ENCODE measurements at regions not wholly inside any gene's neighbourhood (a gene's known extent, or its start where the extent isn't known, plus 50 kb on each side); places are given as distances from the start of the nearest gene placed in this dataset.
A peak's percentile ranks its signal among the peaks of the same experiment; 100 is the strongest.

DNA sequence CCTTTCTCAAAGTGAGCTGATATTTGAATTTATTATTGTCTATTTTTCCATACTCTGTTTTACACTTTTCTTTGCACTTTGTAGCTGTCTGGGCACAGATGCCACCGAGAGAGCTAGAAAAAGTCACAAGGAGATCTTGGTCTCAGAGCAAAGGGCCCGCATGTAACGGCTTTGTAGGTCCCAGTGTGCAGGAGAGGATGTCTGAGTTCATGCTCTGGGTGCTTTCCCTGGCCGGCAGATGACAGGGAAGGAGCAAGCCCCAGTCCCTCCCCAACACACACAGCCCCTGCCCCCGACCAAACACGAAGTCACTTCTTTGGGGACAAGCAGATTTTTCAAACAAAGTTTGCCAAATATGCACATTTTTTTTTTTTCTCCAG is 55.8 kb downstream of the SMIM38 start:
- WGBS, 3 donors, result 49 to 58% (median 50%) methylated on average over 6 of the region's 6 CpGs
- FAIRE-seq (no peak), DNase-seq (no peak)
- Histone ChIP-seq H3K27ac (ENCODE audit: low read depth in 1 of 3, low read length in 2 of 3) (no peak overlapping the region), H3K4me3 (ENCODE audit: low read depth in 1 of 3, low read length in 3 of 3) (no peak overlapping the region), H3K9me3 (ENCODE audit: control insufficient read depth in 2 of 2, insufficient read depth in 1 of 2, low read depth in 1 of 2, low read length in 1 of 2) (peaks cover 0 to 16% of the 10 kb centered on the region in 2 donors), H3K27me3 (ENCODE audit: control insufficient read depth in 3 of 3, insufficient read depth in 3 of 3, low read length in 3 of 3) (no peaks in the 10 kb centered on the region), H3K4me1 (ENCODE audit: control insufficient read depth in 3 of 3, insufficient read depth in 2 of 3, low read depth in 1 of 3, low read length in 2 of 3) (peaks cover 0 to 3% (median 0%) of the 10 kb centered on the region in 3 donors), H3K36me3 (ENCODE audit: control insufficient read depth in 3 of 3, insufficient read depth in 2 of 3, low read depth in 1 of 3, low read length in 3 of 3) (no peaks in the 10 kb centered on the region)

DNA sequence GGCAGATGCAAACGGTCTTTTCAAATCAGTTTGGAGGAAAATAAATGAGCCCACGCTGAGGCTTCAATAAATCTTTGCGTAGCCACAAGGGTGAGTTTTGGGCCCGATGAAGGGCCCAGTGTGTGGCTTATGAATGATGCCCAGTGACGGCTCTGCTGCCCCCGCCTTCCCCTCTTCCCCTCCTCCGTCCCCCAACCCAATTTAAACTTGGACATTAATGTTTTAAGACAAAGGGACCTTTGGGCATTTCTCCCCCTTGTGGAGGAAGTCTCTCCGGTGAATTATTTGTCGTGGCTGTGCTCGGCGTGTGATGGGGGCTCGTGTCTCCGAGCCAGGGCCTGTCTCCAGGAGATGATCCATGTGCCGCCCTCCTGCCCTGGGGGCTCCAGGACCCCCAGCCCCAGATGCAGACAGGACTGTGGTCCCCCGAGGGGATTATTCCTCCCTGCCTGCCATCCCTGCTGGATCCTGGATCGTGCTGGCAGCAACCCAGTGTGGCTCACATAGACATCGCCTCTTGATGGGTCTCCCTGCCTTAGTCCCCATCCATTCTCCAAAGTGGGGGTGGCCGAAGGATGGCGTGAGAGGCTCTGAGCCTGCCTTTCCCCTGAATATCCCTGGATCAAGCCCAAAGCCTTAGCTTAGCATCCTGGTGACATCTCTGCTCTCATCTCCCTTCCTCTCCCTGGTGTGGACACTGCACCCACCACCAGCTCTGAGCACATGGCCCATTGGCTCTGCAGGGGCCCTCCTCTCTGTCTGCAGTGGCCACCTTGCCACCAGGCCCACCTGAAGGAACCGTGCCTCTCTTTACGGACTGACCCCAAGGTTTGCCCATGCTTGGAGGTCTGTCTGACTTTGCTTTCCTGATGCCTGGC is 56.4 kb downstream of the SMIM38 start:
- no peak for FAIRE-seq
- H3K36me3 ChIP-seq (ENCODE audit: control insufficient read depth in 3 of 3, insufficient read depth in 2 of 3, low read depth in 1 of 3, low read length in 3 of 3), result no peaks in the 10 kb centered on the region

GRCh38 chr11:69212798-69213110 is 57.0 kb downstream of the SMIM38 start:
- Histone ChIP-seq H3K27ac (ENCODE audit: low read depth in 1 of 3, low read length in 2 of 3) (no peak overlapping the region), H3K4me3 (ENCODE audit: low read depth in 1 of 3, low read length in 3 of 3) (no peak overlapping the region), H3K4me1 (ENCODE audit: control insufficient read depth in 3 of 3, insufficient read depth in 2 of 3, low read depth in 1 of 3, low read length in 2 of 3) (peaks cover 0 to 3% (median 0%) of the 10 kb centered on the region in 3 donors), H3K27me3 (ENCODE audit: control insufficient read depth in 3 of 3, insufficient read depth in 3 of 3, low read length in 3 of 3) (no peaks in the 10 kb centered on the region), H3K9me3 (ENCODE audit: control insufficient read depth in 2 of 2, insufficient read depth in 1 of 2, low read depth in 1 of 2, low read length in 1 of 2) (peaks cover 0 to 12% of the 10 kb centered on the region in 2 donors), H3K36me3 (ENCODE audit: control insufficient read depth in 3 of 3, insufficient read depth in 2 of 3, low read depth in 1 of 3, low read length in 3 of 3) (no peaks in the 10 kb centered on the region)
- FAIRE-seq, result no peak
- no peak for DNase-seq
- 74 to 93% (median 77%) methylated on average over 5 of the region's 5 CpGs for WGBS, 3 donors

More for the DNA sequence above, 56.4 kb downstream of the SMIM38 start:
- no peaks in the 10 kb centered on the region for H3K27me3 ChIP-seq (ENCODE audit: control insufficient read depth in 3 of 3, insufficient read depth in 3 of 3, low read length in 3 of 3)
- peaks cover 0 to 3% (median 0%) of the 10 kb centered on the region in 3 donors for H3K4me1 ChIP-seq (ENCODE audit: control insufficient read depth in 3 of 3, insufficient read depth in 2 of 3, low read depth in 1 of 3, low read length in 2 of 3)
- H3K4me3 ChIP-seq (ENCODE audit: low read depth in 1 of 3, low read length in 3 of 3), result no peak overlapping the region
- 45 to 46% (median 46%) methylated on average over 21 of the region's 21 CpGs for WGBS, 3 donors
- peaks cover 0 to 16% of the 10 kb centered on the region in 2 donors for H3K9me3 ChIP-seq (ENCODE audit: control insufficient read depth in 2 of 2, insufficient read depth in 1 of 2, low read depth in 1 of 2, low read length in 1 of 2)
- H3K27ac ChIP-seq (ENCODE audit: low read depth in 1 of 3, low read length in 2 of 3), result no peak overlapping the region
- DNase-seq, result no peak

- 71 to 79% (median 74%) methylated on average over 9 of the region's 9 CpGs for WGBS, 3 donors
- H3K4me3 ChIP-seq (ENCODE audit: low read depth in 1 of 3, low read length in 3 of 3), result no peak overlapping the region
- H3K4me1 ChIP-seq (ENCODE audit: control insufficient read depth in 3 of 3, insufficient read depth in 2 of 3, low read depth in 1 of 3, low read length in 2 of 3), result peaks cover 0 to 3% (median 0%) of the 10 kb centered on the region in 3 donors
- H3K36me3 ChIP-seq (ENCODE audit: control insufficient read depth in 3 of 3, insufficient read depth in 2 of 3, low read depth in 1 of 3, low read length in 3 of 3), result no peaks in the 10 kb centered on the region
- no peaks in the 10 kb centered on the region for H3K27me3 ChIP-seq (ENCODE audit: control insufficient read depth in 3 of 3, insufficient read depth in 3 of 3, low read length in 3 of 3)
- H3K27ac ChIP-seq (ENCODE audit: low read depth in 1 of 3, low read length in 2 of 3), result no peak overlapping the region
- H3K9me3 ChIP-seq (ENCODE audit: control insufficient read depth in 2 of 2, insufficient read depth in 1 of 2, low read depth in 1 of 2, low read length in 1 of 2), result peaks cover 0 to 6% of the 10 kb centered on the region in 2 donors
- FAIRE-seq (no peak), DNase-seq (no peak)
Observed at GRCh38 chr11:69213316-69213715, 57.6 kb downstream of the SMIM38 start.

- Histone ChIP-seq H3K4me1 (ENCODE audit: control insufficient read depth in 3 of 3, insufficient read depth in 2 of 3, low read depth in 1 of 3, low read length in 2 of 3) (peaks cover 0 to 3% (median 0%) of the 10 kb centered on the region in 3 donors), H3K27me3 (ENCODE audit: control insufficient read depth in 3 of 3, insufficient read depth in 3 of 3, low read length in 3 of 3) (no peaks in the 10 kb centered on the region), H3K27ac (ENCODE audit: low read depth in 1 of 3, low read length in 2 of 3) (no peak overlapping the region), H3K36me3 (ENCODE audit: control insufficient read depth in 3 of 3, insufficient read depth in 2 of 3, low read depth in 1 of 3, low read length in 3 of 3) (no peaks in the 10 kb centered on the region), H3K9me3 (ENCODE audit: control insufficient read depth in 2 of 2, insufficient read depth in 1 of 2, low read depth in 1 of 2, low read length in 1 of 2) (no peaks in the 10 kb centered on the region), H3K4me3 (ENCODE audit: low read depth in 1 of 3, low read length in 3 of 3) (no peak overlapping the region)
- FAIRE-seq (no peak), DNase-seq (no peak)
- 72 to 81% (median 80%) methylated on average over 1 of the region's 1 CpG for WGBS, 3 donors
Observed at GRCh38 chr11:69213964-69214363, 58.2 kb downstream of the SMIM38 start.

- Histone ChIP-seq H3K4me1 (ENCODE audit: control insufficient read depth in 3 of 3, insufficient read depth in 2 of 3, low read depth in 1 of 3, low read length in 2 of 3) (peaks cover 0 to under 1% (median 0%) of the 10 kb centered on the region in 3 donors), H3K27me3 (ENCODE audit: control insufficient read depth in 3 of 3, insufficient read depth in 3 of 3, low read length in 3 of 3) (peaks cover 0 to 2% (median 0%) of the 10 kb centered on the region in 3 donors), H3K9me3 (ENCODE audit: control insufficient read depth in 2 of 2, insufficient read depth in 1 of 2, low read depth in 1 of 2, low read length in 1 of 2) (no peaks in the 10 kb centered on the region), H3K36me3 (ENCODE audit: control insufficient read depth in 3 of 3, insufficient read depth in 2 of 3, low read depth in 1 of 3, low read length in 3 of 3) (no peaks in the 10 kb centered on the region), H3K27ac (ENCODE audit: low read depth in 1 of 3, low read length in 2 of 3) (no peak overlapping the region), H3K4me3 (ENCODE audit: low read depth in 1 of 3, low read length in 3 of 3) (no peak overlapping the region)
- WGBS, 3 donors, result 79 to 83% (median 79%) methylated on average over 1 of the region's 1 CpG
- FAIRE-seq, result no peak
- no peak for DNase-seq
Observed at GRCh38 chr11:69215216-69215615, 59.5 kb downstream of the SMIM38 start.

GRCh38 chr11:69215784-69216415 is 60.2 kb downstream of the SMIM38 start:
- Histone ChIP-seq H3K9me3 (ENCODE audit: control insufficient read depth in 2 of 2, insufficient read depth in 1 of 2, low read depth in 1 of 2, low read length in 1 of 2) (no peaks in the 10 kb centered on the region), H3K36me3 (ENCODE audit: control insufficient read depth in 3 of 3, insufficient read depth in 2 of 3, low read depth in 1 of 3, low read length in 3 of 3) (no peaks in the 10 kb centered on the region), H3K4me3 (ENCODE audit: low read depth in 1 of 3, low read length in 3 of 3) (no peak overlapping the region), H3K27me3 (ENCODE audit: control insufficient read depth in 3 of 3, insufficient read depth in 3 of 3, low read length in 3 of 3) (peaks cover 0 to 3% (median 0%) of the 10 kb centered on the region in 3 donors), H3K4me1 (ENCODE audit: control insufficient read depth in 3 of 3, insufficient read depth in 2 of 3, low read depth in 1 of 3, low read length in 2 of 3) (no peaks in the 10 kb centered on the region), H3K27ac (ENCODE audit: low read depth in 1 of 3, low read length in 2 of 3) (no peak overlapping the region)
- FAIRE-seq, result no peak
- peak; percentile 17 to 32 for DNase-seq
- 36 to 55% (median 53%) methylated on average over 6 of the region's 6 CpGs for WGBS, 3 donors

DNA sequence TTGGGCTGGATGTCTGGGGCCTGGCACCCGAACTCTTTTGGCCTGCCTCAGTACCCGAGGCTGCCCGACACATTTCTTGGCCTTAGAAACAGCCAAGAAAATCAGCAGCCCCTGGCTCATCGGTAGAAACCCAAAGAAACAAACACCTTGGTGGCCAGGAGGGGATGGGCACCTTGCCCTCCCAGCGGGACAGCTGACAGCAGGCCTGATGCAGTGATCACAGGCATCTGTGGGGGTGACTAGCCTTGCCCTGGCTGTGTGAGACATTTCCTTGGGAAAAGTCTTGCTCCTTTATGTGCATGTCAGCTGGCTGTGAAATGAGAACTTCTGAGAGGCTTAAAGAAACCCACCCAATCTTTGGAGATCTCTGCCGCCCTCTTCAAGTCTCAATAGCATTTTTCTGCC is 60.9 kb downstream of the SMIM38 start:
- H3K36me3 ChIP-seq (ENCODE audit: control insufficient read depth in 3 of 3, insufficient read depth in 2 of 3, low read depth in 1 of 3, low read length in 3 of 3), result no peaks in the 10 kb centered on the region
- no peaks in the 10 kb centered on the region for H3K4me1 ChIP-seq (ENCODE audit: control insufficient read depth in 3 of 3, insufficient read depth in 2 of 3, low read depth in 1 of 3, low read length in 2 of 3)
- H3K9me3 ChIP-seq (ENCODE audit: control insufficient read depth in 2 of 2, insufficient read depth in 1 of 2, low read depth in 1 of 2, low read length in 1 of 2), result no peaks in the 10 kb centered on the region
- 84 to 88% (median 86%) methylated on average over 6 of the region's 6 CpGs for WGBS, 3 donors
- H3K4me3 ChIP-seq (ENCODE audit: low read depth in 1 of 3, low read length in 3 of 3), result no peak overlapping the region
- H3K27ac ChIP-seq (ENCODE audit: low read depth in 1 of 3, low read length in 2 of 3), result no peak overlapping the region
- peaks cover 0 to 3% (median 0%) of the 10 kb centered on the region in 3 donors for H3K27me3 ChIP-seq (ENCODE audit: control insufficient read depth in 3 of 3, insufficient read depth in 3 of 3, low read length in 3 of 3)
- DNase-seq (no peak), FAIRE-seq (no peak)

All from small intestine (tissue), 7 donors.